Breast epithelium (tissue), 4 donors: ENCODE measurements at regions not wholly inside any gene's neighbourhood (a gene's known extent, or its start where the extent isn't known, plus 50 kb on each side); places are given as distances from the start of the nearest gene placed in this dataset.

Experiments
- DNase-seq, 2 donors: peaks; one replicate each; pipeline ENCODE4 v3.0.0-alpha.2; 2019; ENCODE audit warnings: low spot score in 2 of 2
- H3K27ac ChIP-seq, 2 donors: fragments of 200-600 bp; sonication (generic) in 1 of 2; one replicate each; pipeline ENCODE4 v1.5.1; 2016 to 2019; ENCODE audit warnings: mild to moderate bottlenecking in 1 of 2
- H3K27me3 ChIP-seq, 2 donors: fragments of 200-600 bp; sonication (generic) in 1 of 2; one replicate each; pipeline versions ENCODE4 v1.5.1 to v1.6.0; 2017 to 2019; ENCODE audit warnings: control low read depth in 1 of 2, mild to moderate bottlenecking in 1 of 2
- H3K36me3 ChIP-seq: fragments of 200-600 bp; one replicate; pipeline ENCODE4 v1.5.1; 2019
- H3K4me1 ChIP-seq, 2 donors: fragments of 200-600 bp; sonication (generic); one replicate each; pipeline ENCODE4 v1.5.1; 2016 to 2019; ENCODE audit warnings: control low read depth in 1 of 2
- H3K4me3 ChIP-seq, 3 donors: fragments of 200-600 bp; sonication (generic); 1 replicate in 2 of 3; 2 replicates in 1 of 3; pipeline ENCODE4 v1.5.1; 2016 to 2019; ENCODE audit warnings: mild to moderate bottlenecking in 3 of 3, moderate library complexity in 2 of 3
- H3K9me3 ChIP-seq, 2 donors: fragments of 200-600 bp; sonication (generic) in 1 of 2; one replicate each; pipeline ENCODE4 v1.5.1; 2016 to 2019; ENCODE audit warnings: control low read depth in 1 of 2
- POLR2A ChIP-seq: fragments of 450-650 bp; IDR thresholded peaks from one replicate; pipeline ENCODE4 v1.6.1; 2016; ENCODE audit warnings: antibody characterized with exemption, mild to moderate bottlenecking, moderate library complexity
- POLR2AphosphoS5 ChIP-seq, 3 donors: sonication (generic); formaldehyde crosslinking; IDR thresholded peaks; one replicate each; pipeline ENCODE4 v1.6.1; 2017; ENCODE audit warnings: antibody characterized with exemption in 3 of 3
- intact Hi-C: fragments of 100-400 bp; cut with DNase I; formaldehyde crosslinking; loops from one replicate; pipeline ENCODE4 v1.15.1; 2023; ENCODE audit warnings: low total_unique reads
- TF ChIP-seq, protein P1 (sequence below), 3 donors: fragments of 450-650 bp; IDR thresholded peaks; one replicate each; pipeline ENCODE4 v1.5.1; 2016 to 2017; ENCODE audit warnings: antibody characterized with exemption in 3 of 3, mild to moderate bottlenecking in 3 of 3, moderate library complexity in 3 of 3

GRCh38 chr15:31871887-31872281 lies 158.4 kb upstream of the CHRNA7 start:
- H3K9me3 ChIP-seq = no peaks in the 10 kb centered on the region
- H3K4me3 ChIP-seq = no peak overlapping the region
- TF ChIP-seq, protein P1, sequence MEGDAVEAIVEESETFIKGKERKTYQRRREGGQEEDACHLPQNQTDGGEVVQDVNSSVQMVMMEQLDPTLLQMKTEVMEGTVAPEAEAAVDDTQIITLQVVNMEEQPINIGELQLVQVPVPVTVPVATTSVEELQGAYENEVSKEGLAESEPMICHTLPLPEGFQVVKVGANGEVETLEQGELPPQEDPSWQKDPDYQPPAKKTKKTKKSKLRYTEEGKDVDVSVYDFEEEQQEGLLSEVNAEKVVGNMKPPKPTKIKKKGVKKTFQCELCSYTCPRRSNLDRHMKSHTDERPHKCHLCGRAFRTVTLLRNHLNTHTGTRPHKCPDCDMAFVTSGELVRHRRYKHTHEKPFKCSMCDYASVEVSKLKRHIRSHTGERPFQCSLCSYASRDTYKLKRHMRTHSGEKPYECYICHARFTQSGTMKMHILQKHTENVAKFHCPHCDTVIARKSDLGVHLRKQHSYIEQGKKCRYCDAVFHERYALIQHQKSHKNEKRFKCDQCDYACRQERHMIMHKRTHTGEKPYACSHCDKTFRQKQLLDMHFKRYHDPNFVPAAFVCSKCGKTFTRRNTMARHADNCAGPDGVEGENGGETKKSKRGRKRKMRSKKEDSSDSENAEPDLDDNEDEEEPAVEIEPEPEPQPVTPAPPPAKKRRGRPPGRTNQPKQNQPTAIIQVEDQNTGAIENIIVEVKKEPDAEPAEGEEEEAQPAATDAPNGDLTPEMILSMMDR (IDR thresholded peaks at IDR 0.05) = no peak
- TF ChIP-seq POLR2AphosphoS5 (IDR thresholded peaks at IDR 0.05) = no peak
- no peak for TF ChIP-seq POLR2A
- H3K27ac ChIP-seq = no peak overlapping the region
- H3K4me1 ChIP-seq = no peaks in the 10 kb centered on the region
- H3K36me3 ChIP-seq = no peaks in the 10 kb centered on the region
- H3K27me3 ChIP-seq = no peaks in the 10 kb centered on the region
- intact Hi-C loops = no loop called here
- DNase-seq = no peak

DNA sequence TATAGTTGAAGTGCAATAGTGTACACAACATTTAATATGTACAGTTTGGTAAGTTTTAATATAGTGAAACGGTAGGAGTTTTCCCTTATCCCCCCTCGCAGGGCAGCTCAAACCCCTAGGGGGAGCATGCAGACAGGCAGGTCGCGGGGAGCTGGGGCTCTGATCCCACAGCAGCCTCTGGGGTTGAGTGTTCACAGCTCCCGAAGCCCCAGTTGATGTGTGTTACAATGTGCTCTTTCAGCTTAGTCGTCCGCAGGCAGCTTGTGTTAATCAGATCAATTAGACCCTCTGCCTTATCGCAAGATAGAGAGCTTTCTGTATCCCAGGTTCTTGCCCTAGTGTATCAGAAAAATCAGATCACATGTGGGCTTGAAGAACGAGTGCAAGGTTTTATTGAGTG lies 143.1 kb upstream of the CHRNA7 start:
- DNase-seq = no peak
- no peak overlapping the region for H3K4me3 ChIP-seq
- no peak for TF ChIP-seq POLR2A
- TF ChIP-seq, protein P1 (IDR thresholded peaks at IDR 0.05) = no peak
- H3K9me3 ChIP-seq = peaks cover 0 to 4% of the 10 kb centered on the region in 2 donors
- peaks cover 0 to 8% of the 10 kb centered on the region in 2 donors for H3K27me3 ChIP-seq
- intact Hi-C loops = no loop called here
- H3K36me3 ChIP-seq = no peaks in the 10 kb centered on the region
- H3K4me1 ChIP-seq = no peaks in the 10 kb centered on the region
- H3K27ac ChIP-seq = no peak overlapping the region

DNA sequence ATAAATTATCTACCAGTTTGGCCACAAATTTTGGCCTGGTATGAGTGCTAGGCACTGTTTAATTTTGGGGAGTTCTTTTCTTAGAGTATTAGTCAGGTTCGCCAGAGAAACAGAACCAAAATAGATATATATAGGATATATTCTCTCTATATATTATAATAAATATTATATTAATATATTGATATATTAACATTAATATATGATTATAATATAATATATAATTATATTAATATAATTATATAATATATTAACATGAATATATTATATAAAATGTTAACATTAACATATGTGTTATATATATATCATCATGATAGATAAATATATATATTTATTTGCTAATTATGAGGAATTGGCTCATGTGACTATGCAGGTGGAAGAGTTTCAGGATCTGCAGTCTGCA lies 137.8 kb upstream of the CHRNA7 start:
- Histone ChIP-seq H3K4me3 (no peak overlapping the region), H3K4me1 (no peaks in the 10 kb centered on the region), H3K27me3 (peaks cover 0 to 8% of the 10 kb centered on the region in 2 donors), H3K27ac (no peak overlapping the region), H3K9me3 (peaks cover 0 to under 1% of the 10 kb centered on the region in 2 donors), H3K36me3 (no peaks in the 10 kb centered on the region)
- TF ChIP-seq, protein P1 (IDR thresholded peaks at IDR 0.05) = no peak
- no peak for TF ChIP-seq POLR2A
- TF ChIP-seq POLR2AphosphoS5 (IDR thresholded peaks at IDR 0.05) = no peak
- DNase-seq = no peak
- intact Hi-C loops = no loop called here

- TF ChIP-seq, protein P1 (IDR thresholded peaks at IDR 0.05) = no peak
- no peak for TF ChIP-seq POLR2AphosphoS5 (IDR thresholded peaks at IDR 0.05)
- TF ChIP-seq POLR2A = no peak
- Histone ChIP-seq H3K9me3 (peaks cover 4 to 13% of the 10 kb centered on the region in 2 donors), H3K4me1 (no peaks in the 10 kb centered on the region), H3K36me3 (no peaks in the 10 kb centered on the region), H3K27ac (no peak overlapping the region), H3K27me3 (no peaks in the 10 kb centered on the region), H3K4me3 (no peak overlapping the region)
- intact Hi-C loops = no loop called here
- DNase-seq = no peak
These were observed 136.5 kb upstream of the CHRNA7 start for GRCh38 chr15:31893780-31894179.

DNA sequence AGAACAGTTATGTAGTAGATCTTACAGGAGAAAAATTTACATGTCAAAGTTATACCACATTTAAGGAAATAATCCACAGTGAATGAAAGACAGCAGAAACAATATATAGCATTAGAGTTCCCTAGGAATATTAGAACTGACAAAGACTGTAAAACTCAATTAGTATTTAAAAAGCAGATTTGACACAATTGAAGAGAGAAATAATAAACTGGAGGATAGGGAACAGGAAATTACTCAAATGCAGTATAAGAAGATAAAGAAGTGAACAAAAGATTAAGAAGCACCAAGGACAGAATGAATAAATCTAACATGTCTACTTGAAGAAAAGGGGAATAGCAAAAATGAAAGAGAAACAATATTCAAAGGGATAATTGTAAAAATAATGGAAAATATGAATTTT lies 132.6 kb upstream of the CHRNA7 start:
- no peaks in the 10 kb centered on the region for H3K27me3 ChIP-seq
- no peaks in the 10 kb centered on the region for H3K4me1 ChIP-seq
- DNase-seq = no peak
- peaks cover 5 to 29% of the 10 kb centered on the region in 2 donors for H3K9me3 ChIP-seq
- no peak overlapping the region for H3K27ac ChIP-seq
- no peaks in the 10 kb centered on the region for H3K36me3 ChIP-seq
- TF ChIP-seq POLR2AphosphoS5 (IDR thresholded peaks at IDR 0.05) (no peak), POLR2A (no peak)
- TF ChIP-seq, protein P1 (IDR thresholded peaks at IDR 0.05) = no peak
- no peak overlapping the region for H3K4me3 ChIP-seq
- intact Hi-C loops = no loop called here
